Liver (tissue), 8 donors: ENCODE measurements at regions not wholly inside any gene's neighbourhood (a gene's known extent, or its start where the extent isn't known, plus 50 kb on each side); places are given as distances from the start of the nearest gene placed in this dataset.

Experiments used
- DNase-seq: peaks from one replicate; pipeline ENCODE4 v3.0.0-alpha.2; 2017; ENCODE audit warnings: low spot score
- H3K27ac ChIP-seq, 2 donors: one replicate each; pipeline ENCODE4 v1.7.0; 2013; ENCODE audit warnings: inconsistent platforms in 2 of 2, low read length in 2 of 2, control low read depth in 1 of 2, low read depth in 1 of 2, mild to moderate bottlenecking in 1 of 2
- H3K27me3 ChIP-seq, 4 donors: one replicate each; pipeline versions ENCODE4 v1.6.1 to v1.7.0; 2013; ENCODE audit warnings: low read length in 3 of 4, inconsistent platforms in 1 of 4, mild to moderate bottlenecking in 1 of 4, moderate library complexity in 1 of 4; ENCODE audit not compliant: control insufficient read depth in 4 of 4, insufficient read depth in 4 of 4
- H3K36me3 ChIP-seq, 4 donors: one replicate each; pipeline versions ENCODE4 v1.6.1 to v1.7.0; 2013; ENCODE audit warnings: low read length in 3 of 4, mild to moderate bottlenecking in 3 of 4, low read depth in 1 of 4, moderate library complexity in 1 of 4; ENCODE audit not compliant: control insufficient read depth in 4 of 4, insufficient read depth in 3 of 4
- H3K4me1 ChIP-seq, 4 donors: one replicate each; pipeline versions ENCODE4 v1.6.1 to v1.7.0; 2013; ENCODE audit warnings: low read length in 3 of 4, mild to moderate bottlenecking in 3 of 4, moderate library complexity in 1 of 4; ENCODE audit not compliant: control insufficient read depth in 4 of 4, insufficient read depth in 4 of 4
- H3K4me3 ChIP-seq, 3 donors: one replicate each; pipeline versions ENCODE4 v1.6.1 to v1.7.0; 2013; ENCODE audit warnings: low read length in 3 of 3, control low read depth in 1 of 3, low read depth in 1 of 3, mild to moderate bottlenecking in 1 of 3
- H3K9ac ChIP-seq, 2 donors: one replicate each; pipeline ENCODE4 v1.7.0; 2013; ENCODE audit warnings: low read length in 2 of 2, mild to moderate bottlenecking in 2 of 2, moderate library complexity in 2 of 2, control low read depth in 1 of 2, low read depth in 1 of 2
- H3K9me3 ChIP-seq, 4 donors: one replicate each; pipeline versions ENCODE4 v1.6.1 to v1.7.0; 2013; ENCODE audit warnings: low read length in 3 of 4; ENCODE audit not compliant: control insufficient read depth in 4 of 4
- EGR1 ChIP-seq, 2 donors: IDR thresholded peaks; 2 replicates each; pipeline ENCODE4 v1.6.1; 2016 to 2018; ENCODE audit warnings: antibody characterized with exemption in 2 of 2, low read depth in 2 of 2
- FOXA1 ChIP-seq: IDR thresholded peaks from 2 replicates; pipeline ENCODE4 v1.6.1; 2016; ENCODE audit warnings: antibody characterized with exemption
- FOXA2 ChIP-seq: IDR thresholded peaks from 2 replicates; pipeline ENCODE4 v1.6.1; 2016; ENCODE audit warnings: antibody characterized with exemption
- GABPA ChIP-seq, 2 donors: IDR thresholded peaks in 1 of 2; conservative IDR thresholded peaks in 1 of 2; 2 replicates each; pipeline ENCODE4 v1.6.1; 2016; ENCODE audit warnings: antibody characterized with exemption in 2 of 2, mild to moderate bottlenecking in 1 of 2, moderate library complexity in 1 of 2
- HNF4A ChIP-seq, 2 donors: conservative IDR thresholded peaks; 2 replicates each; pipeline ENCODE4 v1.6.1; 2016; ENCODE audit warnings: antibody characterized with exemption in 2 of 2, mild to moderate bottlenecking in 2 of 2
- HNF4G ChIP-seq: IDR thresholded peaks from 2 replicates; pipeline ENCODE4 v1.6.1; 2016; ENCODE audit warnings: antibody characterized with exemption
- JUND ChIP-seq, 2 donors: IDR thresholded peaks; 2 replicates each; pipeline ENCODE4 v1.6.1; 2016; ENCODE audit warnings: antibody characterized with exemption in 2 of 2
- NR2F2 ChIP-seq: IDR thresholded peaks from 2 replicates; pipeline ENCODE4 v1.6.1; 2016; ENCODE audit warnings: antibody characterized with exemption
- RAD21 ChIP-seq, 2 donors: IDR thresholded peaks; 2 replicates each; pipeline ENCODE4 v1.6.1; 2016; ENCODE audit warnings: antibody characterized with exemption in 2 of 2, mild to moderate bottlenecking in 2 of 2
- RXRA ChIP-seq, 2 donors: IDR thresholded peaks; 2 replicates each; pipeline ENCODE4 v1.6.1; 2017 to 2018; ENCODE audit warnings: antibody characterized with exemption in 2 of 2, mild to moderate bottlenecking in 1 of 2
- SP1 ChIP-seq: IDR thresholded peaks from 2 replicates; pipeline ENCODE4 v1.6.1; 2018; ENCODE audit warnings: antibody characterized with exemption, mild to moderate bottlenecking
- TAF1 ChIP-seq: conservative IDR thresholded peaks from 2 replicates; pipeline ENCODE4 v1.6.1; 2016; ENCODE audit warnings: antibody characterized with exemption, mild to moderate bottlenecking
- YY1 ChIP-seq: IDR thresholded peaks from 2 replicates; pipeline ENCODE4 v1.6.1; 2016; ENCODE audit warnings: antibody characterized with exemption, mild to moderate bottlenecking
- WGBS: extraction: QIAGEN DNeasy Blood & Tissue Kit; methylation state at CpG from one replicate; pipeline ENCODE4 v1.1.7; 2013; 5-methylcytosine and 5-hydroxymethylcytosine counted together
- TF ChIP-seq, protein P1 (sequence below): IDR thresholded peaks from 2 replicates; pipeline ENCODE4 v1.6.1; 2016; ENCODE audit warnings: antibody characterized with exemption
- TF ChIP-seq, protein P2 (sequence below): IDR thresholded peaks from 2 replicates; pipeline ENCODE4 v1.6.1; 2016; ENCODE audit warnings: antibody characterized with exemption
- TF ChIP-seq, protein P3 (sequence below): IDR thresholded peaks from 2 replicates; pipeline ENCODE4 v1.6.1; 2016; ENCODE audit warnings: antibody characterized with exemption
- TF ChIP-seq, protein P4 (sequence below): fragments of 150-350 bp; IDR thresholded peaks from 2 replicates; pipeline ENCODE4 v1.5.1; 2017; ENCODE audit warnings: improper control_type of control experiment, low read depth, low read length; ENCODE audit not compliant: missing input control
- donor health status: healthy.
- donor health status: healthy.
- donor health status: healthy.
- donor health status: healthy.
- donor health status: healthy.

DNA sequence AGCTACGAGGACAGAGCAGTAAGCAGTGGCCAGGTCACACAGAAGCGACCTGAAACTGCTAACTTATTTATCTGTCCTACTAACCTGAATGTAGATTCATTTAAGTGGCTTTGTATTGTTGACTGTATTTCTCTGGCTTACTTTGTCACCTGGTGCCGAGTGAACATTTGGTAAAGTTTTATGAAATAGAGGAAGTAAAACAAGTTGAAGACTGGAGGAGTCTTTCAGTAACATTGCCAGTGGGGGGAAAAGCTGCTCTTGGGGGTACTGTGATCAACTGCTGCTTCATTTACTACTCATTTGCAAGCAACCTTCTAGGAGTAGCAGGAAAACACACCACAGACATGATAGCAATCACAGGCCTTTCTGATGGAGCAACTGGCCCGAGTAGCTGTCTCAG lies 615.0 kb downstream of the FGF9 start:
- Histone ChIP-seq H3K36me3 (no peaks in the 10 kb centered on the region), H3K9me3 (no peaks in the 10 kb centered on the region), H3K27me3 (no peaks in the 10 kb centered on the region), H3K4me1 (no peaks in the 10 kb centered on the region), H3K4me3 (no peak overlapping the region), H3K27ac (no peak overlapping the region), H3K9ac (no peak overlapping the region)
- 77% methylated on average over 4 of the region's 4 CpGs for WGBS
- DNase-seq = no peak
- TF ChIP-seq RAD21 (IDR thresholded peaks at IDR 0.05) = no peak
- TF ChIP-seq, protein P1, sequence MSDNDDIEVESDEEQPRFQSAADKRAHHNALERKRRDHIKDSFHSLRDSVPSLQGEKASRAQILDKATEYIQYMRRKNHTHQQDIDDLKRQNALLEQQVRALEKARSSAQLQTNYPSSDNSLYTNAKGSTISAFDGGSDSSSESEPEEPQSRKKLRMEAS = no peak
- TF ChIP-seq SP1 = no peak
- TF ChIP-seq TAF1 = no peak
- no peak for TF ChIP-seq RXRA (IDR thresholded peaks at IDR 0.05)
- no peak for TF ChIP-seq NR2F2
- TF ChIP-seq, protein P2, sequence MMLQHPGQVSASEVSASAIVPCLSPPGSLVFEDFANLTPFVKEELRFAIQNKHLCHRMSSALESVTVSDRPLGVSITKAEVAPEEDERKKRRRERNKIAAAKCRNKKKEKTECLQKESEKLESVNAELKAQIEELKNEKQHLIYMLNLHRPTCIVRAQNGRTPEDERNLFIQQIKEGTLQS = no peak
- TF ChIP-seq, protein P3, sequence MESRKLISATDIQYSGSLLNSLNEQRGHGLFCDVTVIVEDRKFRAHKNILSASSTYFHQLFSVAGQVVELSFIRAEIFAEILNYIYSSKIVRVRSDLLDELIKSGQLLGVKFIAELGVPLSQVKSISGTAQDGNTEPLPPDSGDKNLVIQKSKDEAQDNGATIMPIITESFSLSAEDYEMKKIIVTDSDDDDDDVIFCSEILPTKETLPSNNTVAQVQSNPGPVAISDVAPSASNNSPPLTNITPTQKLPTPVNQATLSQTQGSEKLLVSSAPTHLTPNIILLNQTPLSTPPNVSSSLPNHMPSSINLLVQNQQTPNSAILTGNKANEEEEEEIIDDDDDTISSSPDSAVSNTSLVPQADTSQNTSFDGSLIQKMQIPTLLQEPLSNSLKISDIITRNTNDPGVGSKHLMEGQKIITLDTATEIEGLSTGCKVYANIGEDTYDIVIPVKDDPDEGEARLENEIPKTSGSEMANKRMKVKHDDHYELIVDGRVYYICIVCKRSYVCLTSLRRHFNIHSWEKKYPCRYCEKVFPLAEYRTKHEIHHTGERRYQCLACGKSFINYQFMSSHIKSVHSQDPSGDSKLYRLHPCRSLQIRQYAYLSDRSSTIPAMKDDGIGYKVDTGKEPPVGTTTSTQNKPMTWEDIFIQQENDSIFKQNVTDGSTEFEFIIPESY = no peak
- TF ChIP-seq HNF4G = no peak
- no peak for TF ChIP-seq HNF4A (conservative IDR thresholded peaks at IDR 0.05)
- TF ChIP-seq FOXA1 = no peak
- TF ChIP-seq FOXA2 = no peak

DNA sequence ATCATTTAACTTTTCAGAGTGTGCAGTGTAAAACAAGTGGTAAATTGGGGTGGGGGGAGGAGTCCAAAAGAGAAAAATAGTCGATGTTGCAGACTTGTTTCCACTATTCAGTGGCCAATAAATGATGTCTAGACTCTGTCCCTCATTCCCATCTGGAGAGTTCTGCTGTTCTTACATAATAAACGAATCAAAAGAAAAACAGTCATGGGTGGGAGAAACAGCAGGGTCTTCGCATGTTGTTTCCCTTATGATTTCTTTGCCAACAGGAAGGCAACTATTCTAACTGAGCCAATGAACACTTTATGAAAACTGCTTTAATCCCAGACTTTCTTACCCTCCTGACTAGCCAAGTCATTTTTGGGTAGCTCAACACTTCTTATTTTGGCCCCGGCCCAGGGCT lies 615.5 kb downstream of the FGF9 start:
- no peaks in the 10 kb centered on the region for H3K4me1 ChIP-seq
- 65% methylated on average over 4 of the region's 4 CpGs for WGBS
- no peak overlapping the region for H3K4me3 ChIP-seq
- H3K36me3 ChIP-seq = no peaks in the 10 kb centered on the region
- no peak overlapping the region for H3K27ac ChIP-seq
- H3K27me3 ChIP-seq = no peaks in the 10 kb centered on the region
- no peaks in the 10 kb centered on the region for H3K9me3 ChIP-seq
- no peak for TF ChIP-seq SP1
- no peak for TF ChIP-seq EGR1 (IDR thresholded peaks at IDR 0.05; ENCODE audit: low read depth in 2 of 2)
- no peak for TF ChIP-seq GABPA (IDR thresholded peaks at IDR 0.05 in 1 of 2, conservative IDR thresholded peaks at IDR 0.05 in 1 of 2)
- no peak for TF ChIP-seq YY1
- TF ChIP-seq, protein P2 = no peak
- TF ChIP-seq, protein P1 = no peak
- TF ChIP-seq RAD21 (IDR thresholded peaks at IDR 0.05) = no peak
- TF ChIP-seq HNF4G = no peak
- no peak for TF ChIP-seq FOXA1
- TF ChIP-seq NR2F2 = no peak
- TF ChIP-seq HNF4A (conservative IDR thresholded peaks at IDR 0.05) = no peak
- no peak for TF ChIP-seq RXRA (IDR thresholded peaks at IDR 0.05)
- TF ChIP-seq TAF1 = no peak
- TF ChIP-seq, protein P4, sequence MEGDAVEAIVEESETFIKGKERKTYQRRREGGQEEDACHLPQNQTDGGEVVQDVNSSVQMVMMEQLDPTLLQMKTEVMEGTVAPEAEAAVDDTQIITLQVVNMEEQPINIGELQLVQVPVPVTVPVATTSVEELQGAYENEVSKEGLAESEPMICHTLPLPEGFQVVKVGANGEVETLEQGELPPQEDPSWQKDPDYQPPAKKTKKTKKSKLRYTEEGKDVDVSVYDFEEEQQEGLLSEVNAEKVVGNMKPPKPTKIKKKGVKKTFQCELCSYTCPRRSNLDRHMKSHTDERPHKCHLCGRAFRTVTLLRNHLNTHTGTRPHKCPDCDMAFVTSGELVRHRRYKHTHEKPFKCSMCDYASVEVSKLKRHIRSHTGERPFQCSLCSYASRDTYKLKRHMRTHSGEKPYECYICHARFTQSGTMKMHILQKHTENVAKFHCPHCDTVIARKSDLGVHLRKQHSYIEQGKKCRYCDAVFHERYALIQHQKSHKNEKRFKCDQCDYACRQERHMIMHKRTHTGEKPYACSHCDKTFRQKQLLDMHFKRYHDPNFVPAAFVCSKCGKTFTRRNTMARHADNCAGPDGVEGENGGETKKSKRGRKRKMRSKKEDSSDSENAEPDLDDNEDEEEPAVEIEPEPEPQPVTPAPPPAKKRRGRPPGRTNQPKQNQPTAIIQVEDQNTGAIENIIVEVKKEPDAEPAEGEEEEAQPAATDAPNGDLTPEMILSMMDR = no peak
- TF ChIP-seq, protein P3 = no peak
- TF ChIP-seq FOXA2 = no peak
- no peak for TF ChIP-seq JUND (IDR thresholded peaks at IDR 0.05)
- no peak overlapping the region for H3K9ac ChIP-seq
- DNase-seq = no peak
